Endothelial cell of umbilical vein (primary cell): ENCODE measurements at regions not wholly inside any gene's neighbourhood (a gene's known extent, or its start where the extent isn't known, plus 50 kb on each side); places are given as distances from the start of the nearest gene placed in this dataset.

Source experiments
- EZH2 ChIP-seq: IDR thresholded peaks from 2 replicates; pipeline ENCODE4 v1.6.1; 2012; ENCODE audit warnings: borderline replicate concordance, low read depth, mild to moderate bottlenecking, moderate library complexity, low read length, inconsistent platforms; ENCODE audit not compliant: severe bottlenecking
- FOS ChIP-seq: IDR thresholded peaks from 2 replicates; pipeline ENCODE4 v1.6.1; 2011; ENCODE audit warnings: mild to moderate bottlenecking, low read length, moderate library complexity, borderline replicate concordance; ENCODE audit not compliant: insufficient read depth
- GATA2 ChIP-seq: IDR thresholded peaks from 2 replicates; pipeline ENCODE4 v1.7.0; 2011; ENCODE audit warnings: low read depth, mild to moderate bottlenecking, moderate library complexity, mixed read lengths, low read length; ENCODE audit not compliant: insufficient read length, insufficient read depth
- JUN ChIP-seq: IDR thresholded peaks from 2 replicates; pipeline ENCODE4 v1.6.1; 2011; ENCODE audit warnings: borderline replicate concordance, low read depth; ENCODE audit not compliant: insufficient read length, insufficient read depth
- MYC ChIP-seq: IDR thresholded peaks from one replicate; pipeline ENCODE4 v1.6.1; 2011; ENCODE audit warnings: mild to moderate bottlenecking, low read depth, low read length
- POLR2A ChIP-seq: IDR thresholded peaks from 2 replicates; pipeline ENCODE4 v1.6.1; 2012; ENCODE audit warnings: low read depth, mild to moderate bottlenecking, control low read depth, low read length
- POLR2AphosphoS5 ChIP-seq: IDR thresholded peaks from 2 replicates; pipeline ENCODE4 v1.6.1; 2012; ENCODE audit warnings: low read depth, mild to moderate bottlenecking, control low read depth, low read length, moderate library complexity; ENCODE audit not compliant: insufficient read depth
- TF ChIP-seq, protein P1 (sequence below), 2 donors: IDR thresholded peaks; 1 replicate in 1 of 2; 2 replicates in 1 of 2; pipeline ENCODE4 v1.5.1; 2011; ENCODE audit warnings: low read length in 2 of 2, mild to moderate bottlenecking in 2 of 2, moderate library complexity in 2 of 2, control low read depth in 1 of 2, inconsistent platforms in 1 of 2, low read depth in 1 of 2; ENCODE audit not compliant: insufficient read depth in 1 of 2; ENCODE audit errors: extremely low read depth in 1 of 2
- TF ChIP-seq, protein P2 (sequence below): IDR thresholded peaks from 2 replicates; pipeline ENCODE4 v1.6.1; 2011; ENCODE audit not compliant: insufficient read depth, insufficient read length

GRCh38 chr1:218946147-218946546, 227.5 kb upstream of the LYPLAL1 start:
- no peak for TF ChIP-seq POLR2AphosphoS5
- TF ChIP-seq, protein P1, sequence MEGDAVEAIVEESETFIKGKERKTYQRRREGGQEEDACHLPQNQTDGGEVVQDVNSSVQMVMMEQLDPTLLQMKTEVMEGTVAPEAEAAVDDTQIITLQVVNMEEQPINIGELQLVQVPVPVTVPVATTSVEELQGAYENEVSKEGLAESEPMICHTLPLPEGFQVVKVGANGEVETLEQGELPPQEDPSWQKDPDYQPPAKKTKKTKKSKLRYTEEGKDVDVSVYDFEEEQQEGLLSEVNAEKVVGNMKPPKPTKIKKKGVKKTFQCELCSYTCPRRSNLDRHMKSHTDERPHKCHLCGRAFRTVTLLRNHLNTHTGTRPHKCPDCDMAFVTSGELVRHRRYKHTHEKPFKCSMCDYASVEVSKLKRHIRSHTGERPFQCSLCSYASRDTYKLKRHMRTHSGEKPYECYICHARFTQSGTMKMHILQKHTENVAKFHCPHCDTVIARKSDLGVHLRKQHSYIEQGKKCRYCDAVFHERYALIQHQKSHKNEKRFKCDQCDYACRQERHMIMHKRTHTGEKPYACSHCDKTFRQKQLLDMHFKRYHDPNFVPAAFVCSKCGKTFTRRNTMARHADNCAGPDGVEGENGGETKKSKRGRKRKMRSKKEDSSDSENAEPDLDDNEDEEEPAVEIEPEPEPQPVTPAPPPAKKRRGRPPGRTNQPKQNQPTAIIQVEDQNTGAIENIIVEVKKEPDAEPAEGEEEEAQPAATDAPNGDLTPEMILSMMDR (IDR thresholded peaks at IDR 0.05; ENCODE audit: extremely low read depth in 1 of 2, insufficient read depth in 1 of 2, low read depth in 1 of 2, low read length in 2 of 2), result no peak
- no peak for TF ChIP-seq JUN
- no peak for TF ChIP-seq POLR2A
- TF ChIP-seq EZH2, result no peak
- TF ChIP-seq GATA2, result no peak
- TF ChIP-seq, protein P2, sequence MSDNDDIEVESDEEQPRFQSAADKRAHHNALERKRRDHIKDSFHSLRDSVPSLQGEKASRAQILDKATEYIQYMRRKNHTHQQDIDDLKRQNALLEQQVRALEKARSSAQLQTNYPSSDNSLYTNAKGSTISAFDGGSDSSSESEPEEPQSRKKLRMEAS, result no peak
- no peak for TF ChIP-seq MYC
- TF ChIP-seq FOS, result peak; percentile 36
